ENCODE measurements at regions not wholly inside any gene's neighbourhood (a gene's known extent, or its start where the extent isn't known, plus 50 kb on each side); places are given as distances from the start of the nearest gene placed in this dataset.

DNA sequence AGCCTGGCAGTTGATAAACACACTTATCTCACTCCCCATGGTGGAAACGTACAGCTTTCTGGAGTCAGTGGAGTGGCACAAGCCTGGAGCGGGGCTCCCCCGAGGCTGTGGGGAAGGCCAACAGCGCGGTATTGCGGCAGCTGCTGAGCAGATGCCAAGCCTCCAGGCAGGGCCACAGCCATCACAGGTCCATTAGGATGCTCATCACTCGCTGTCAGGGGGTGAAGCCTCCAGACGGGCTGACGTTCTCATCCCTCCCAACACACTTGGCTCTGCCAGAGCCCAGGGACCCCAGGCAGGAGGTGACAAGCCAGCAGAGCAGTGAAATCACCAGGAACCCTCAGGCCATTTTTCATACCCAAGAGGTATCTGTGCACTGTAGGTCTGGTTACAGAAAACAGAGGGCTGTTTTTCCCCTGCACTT lies 529.2 kb upstream of the KLHL29 start:
- Histone ChIP-seq H3K36me3 (no peaks in the 10 kb centered on the region), H3K4me3 (no peak overlapping the region), H3K9me3 (no peaks in the 10 kb centered on the region), H3K27me3 (no peaks in the 10 kb centered on the region), H3K27ac (no peak overlapping the region), H3K4me1 (no peaks in the 10 kb centered on the region)
- DNase-seq (ENCODE audit: extremely low spot score in 2 of 2) = no peak
- intact Hi-C loops (cut with DNase I) = no loop called here
- TF ChIP-seq, protein P1, sequence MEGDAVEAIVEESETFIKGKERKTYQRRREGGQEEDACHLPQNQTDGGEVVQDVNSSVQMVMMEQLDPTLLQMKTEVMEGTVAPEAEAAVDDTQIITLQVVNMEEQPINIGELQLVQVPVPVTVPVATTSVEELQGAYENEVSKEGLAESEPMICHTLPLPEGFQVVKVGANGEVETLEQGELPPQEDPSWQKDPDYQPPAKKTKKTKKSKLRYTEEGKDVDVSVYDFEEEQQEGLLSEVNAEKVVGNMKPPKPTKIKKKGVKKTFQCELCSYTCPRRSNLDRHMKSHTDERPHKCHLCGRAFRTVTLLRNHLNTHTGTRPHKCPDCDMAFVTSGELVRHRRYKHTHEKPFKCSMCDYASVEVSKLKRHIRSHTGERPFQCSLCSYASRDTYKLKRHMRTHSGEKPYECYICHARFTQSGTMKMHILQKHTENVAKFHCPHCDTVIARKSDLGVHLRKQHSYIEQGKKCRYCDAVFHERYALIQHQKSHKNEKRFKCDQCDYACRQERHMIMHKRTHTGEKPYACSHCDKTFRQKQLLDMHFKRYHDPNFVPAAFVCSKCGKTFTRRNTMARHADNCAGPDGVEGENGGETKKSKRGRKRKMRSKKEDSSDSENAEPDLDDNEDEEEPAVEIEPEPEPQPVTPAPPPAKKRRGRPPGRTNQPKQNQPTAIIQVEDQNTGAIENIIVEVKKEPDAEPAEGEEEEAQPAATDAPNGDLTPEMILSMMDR (IDR thresholded peaks at IDR 0.05) = no peak
- no peak for TF ChIP-seq POLR2A (IDR thresholded peaks at IDR 0.05)
- TF ChIP-seq POLR2AphosphoS5 (IDR thresholded peaks at IDR 0.05; ENCODE audit: insufficient read depth in 1 of 2, low read depth in 1 of 2) = no peak

DNA sequence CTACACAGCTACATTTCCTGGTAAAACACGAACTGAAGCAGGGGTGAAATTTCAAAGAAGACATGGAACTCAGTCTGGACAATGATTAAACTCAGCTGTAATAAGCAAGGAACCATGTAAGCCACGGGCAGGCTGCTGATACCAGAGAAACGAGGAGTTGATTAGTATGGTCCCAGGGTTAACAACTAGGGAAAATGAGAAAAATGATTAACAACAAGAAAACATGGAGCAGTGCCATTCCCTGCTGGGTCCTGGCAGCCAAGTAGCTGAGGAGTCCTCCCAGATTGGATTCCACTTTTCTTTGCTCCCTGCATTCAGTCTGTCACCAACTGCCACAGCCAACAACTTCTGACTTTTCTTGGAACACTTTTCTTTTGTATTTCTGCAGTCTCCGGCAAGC lies 517.0 kb upstream of the KLHL29 start:
- TF ChIP-seq POLR2A (IDR thresholded peaks at IDR 0.05) (no peak), POLR2AphosphoS5 (IDR thresholded peaks at IDR 0.05; ENCODE audit: insufficient read depth in 1 of 2, low read depth in 1 of 2) (no peak)
- TF ChIP-seq, protein P1 (IDR thresholded peaks at IDR 0.05) = no peak
- Histone ChIP-seq H3K4me3 (no peak overlapping the region), H3K9me3 (no peaks in the 10 kb centered on the region), H3K4me1 (no peaks in the 10 kb centered on the region), H3K36me3 (no peaks in the 10 kb centered on the region), H3K27me3 (no peaks in the 10 kb centered on the region), H3K27ac (no peak overlapping the region)
- peak in 1 of 2 donors; percentile 54 for DNase-seq (ENCODE audit: extremely low spot score in 2 of 2)
- intact Hi-C loops (cut with DNase I) = no loop called here

DNA sequence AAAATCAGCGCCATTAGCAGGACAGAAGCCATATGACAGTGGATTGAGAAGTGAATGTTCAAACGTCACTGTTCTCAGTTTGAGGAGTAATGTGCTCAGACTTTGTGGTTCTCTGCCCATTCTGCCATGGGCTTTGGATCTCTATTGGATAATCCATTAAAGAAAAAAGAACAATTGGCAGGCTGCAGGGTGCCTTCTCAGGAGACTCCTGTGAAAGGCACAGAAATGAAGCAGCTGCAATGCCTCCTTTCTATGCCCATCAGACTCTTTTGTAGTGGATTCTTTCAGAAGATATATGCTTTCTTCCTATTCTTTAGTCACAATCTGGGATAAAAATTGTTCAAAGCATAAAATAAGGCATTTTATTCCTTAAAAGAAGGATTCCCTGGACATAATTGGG lies 506.9 kb upstream of the KLHL29 start:
- Histone ChIP-seq H3K36me3 (no peaks in the 10 kb centered on the region), H3K27me3 (no peaks in the 10 kb centered on the region), H3K4me1 (no peaks in the 10 kb centered on the region), H3K4me3 (no peak overlapping the region), H3K27ac (no peak overlapping the region), H3K9me3 (no peaks in the 10 kb centered on the region)
- intact Hi-C loops (cut with DNase I) = no loop called here
- TF ChIP-seq POLR2A (IDR thresholded peaks at IDR 0.05) (no peak), POLR2AphosphoS5 (IDR thresholded peaks at IDR 0.05; ENCODE audit: insufficient read depth in 1 of 2, low read depth in 1 of 2) (no peak)
- TF ChIP-seq, protein P1 (IDR thresholded peaks at IDR 0.05) = no peak
- DNase-seq (ENCODE audit: extremely low spot score in 2 of 2) = no peak

DNA sequence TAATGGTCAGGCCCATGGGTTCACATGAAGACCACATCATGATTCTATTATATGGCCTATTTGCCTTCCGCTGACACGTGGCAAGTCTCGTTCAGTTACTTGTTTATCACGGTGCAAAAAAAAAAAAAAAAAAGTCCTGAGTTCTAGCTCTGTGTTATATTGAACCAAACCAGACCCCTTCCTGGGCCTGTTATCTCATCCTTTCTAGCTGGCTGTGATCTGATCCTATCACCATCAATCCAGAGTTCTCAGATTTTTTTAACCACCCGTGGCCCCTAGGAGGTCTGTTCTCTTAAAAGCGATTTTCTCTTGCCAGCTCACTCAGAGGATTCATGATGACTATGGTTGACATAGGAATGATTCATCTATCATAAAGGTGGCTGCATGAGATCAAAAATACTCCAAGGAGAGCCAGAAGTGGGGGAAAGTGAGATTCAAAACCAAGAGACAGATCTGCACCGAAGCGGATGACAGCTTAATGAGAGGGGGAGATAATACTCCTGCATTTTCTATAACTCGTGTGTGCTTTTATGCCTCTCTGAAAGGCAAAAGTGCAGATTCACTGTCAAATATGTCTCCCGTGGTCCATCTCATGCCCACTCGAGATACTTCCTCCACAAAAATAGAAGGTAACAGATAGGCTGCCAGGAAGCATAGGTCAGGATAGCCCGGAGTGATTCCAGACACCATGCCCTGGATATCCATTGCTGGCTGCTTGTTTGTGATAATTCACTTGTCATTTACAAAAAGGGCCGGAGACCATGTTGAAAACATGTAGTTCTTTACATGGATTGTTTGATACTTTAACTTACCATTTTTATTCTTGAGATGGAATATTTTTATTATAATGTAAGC lies 505.7 kb upstream of the KLHL29 start:
- Histone ChIP-seq H3K27ac (no peak overlapping the region), H3K27me3 (no peaks in the 10 kb centered on the region), H3K9me3 (no peaks in the 10 kb centered on the region), H3K4me1 (no peaks in the 10 kb centered on the region), H3K4me3 (no peak overlapping the region), H3K36me3 (no peaks in the 10 kb centered on the region)
- TF ChIP-seq POLR2AphosphoS5 (IDR thresholded peaks at IDR 0.05; ENCODE audit: insufficient read depth in 1 of 2, low read depth in 1 of 2) = no peak
- TF ChIP-seq, protein P1 (IDR thresholded peaks at IDR 0.05) = no peak
- TF ChIP-seq POLR2A (IDR thresholded peaks at IDR 0.05) = no peak
- intact Hi-C loops (cut with DNase I) = no loop called here
- DNase-seq (ENCODE audit: extremely low spot score in 2 of 2) = peak in 1 of 2 donors; percentile 16

DNA sequence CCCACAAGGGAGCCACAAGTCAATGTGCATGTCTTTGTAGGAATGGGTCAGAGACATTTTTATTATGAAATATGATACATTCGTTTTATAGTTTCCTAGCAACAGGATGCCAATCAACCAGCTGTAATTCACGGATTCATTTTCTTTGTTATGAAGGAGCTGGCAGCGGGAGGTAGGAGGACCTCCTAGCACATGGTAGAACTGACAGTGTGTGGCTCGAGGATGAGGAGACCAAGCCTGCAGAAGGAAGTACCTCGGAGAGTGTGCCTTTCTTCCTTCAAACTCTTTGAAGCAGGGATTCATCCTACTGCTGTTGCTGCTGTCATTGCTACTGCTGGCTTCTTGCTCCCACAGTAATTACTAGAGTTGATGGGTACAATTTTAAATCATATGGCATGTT lies 504.8 kb upstream of the KLHL29 start:
- TF ChIP-seq POLR2AphosphoS5 (IDR thresholded peaks at IDR 0.05; ENCODE audit: insufficient read depth in 1 of 2, low read depth in 1 of 2) = no peak
- TF ChIP-seq, protein P1 (IDR thresholded peaks at IDR 0.05) = no peak
- TF ChIP-seq POLR2A (IDR thresholded peaks at IDR 0.05) = no peak
- no peaks in the 10 kb centered on the region for H3K4me1 ChIP-seq
- H3K27me3 ChIP-seq = no peaks in the 10 kb centered on the region
- no peaks in the 10 kb centered on the region for H3K36me3 ChIP-seq
- DNase-seq (ENCODE audit: extremely low spot score in 2 of 2) = peak in 1 of 2 donors; percentile 32
- no peaks in the 10 kb centered on the region for H3K9me3 ChIP-seq
- H3K4me3 ChIP-seq = no peak overlapping the region
- no peak overlapping the region for H3K27ac ChIP-seq
- intact Hi-C loops (cut with DNase I) = no loop called here

All from vagina (tissue), 2 donors.